HUES6 (cell line): ENCODE measurements at regions not wholly inside any gene's neighbourhood (a gene's known extent, or its start where the extent isn't known, plus 50 kb on each side); places are given as distances from the start of the nearest gene placed in this dataset.
"Not testable (repeated sequence)": the region's sequence is repeated elsewhere in the genome, so short reads cannot be mapped to it uniquely, and the experiment has no call there.

Experiments used
- H3K27ac ChIP-seq: 2 replicates; pipeline ENCODE4 v1.7.0; 2013; ENCODE audit warnings: low read depth, mild to moderate bottlenecking, low read length, inconsistent platforms
- H3K27me3 ChIP-seq: 2 replicates; pipeline ENCODE4 v1.6.1; 2013; ENCODE audit warnings: low read length; ENCODE audit not compliant: control insufficient read depth, insufficient read depth
- H3K36me3 ChIP-seq: 2 replicates; pipeline ENCODE4 v1.6.1; 2013; ENCODE audit warnings: low read length; ENCODE audit not compliant: control insufficient read depth, insufficient read depth
- H3K4me1 ChIP-seq: 2 replicates; pipeline ENCODE4 v1.6.1; 2013; ENCODE audit warnings: low read length; ENCODE audit not compliant: control insufficient read depth, insufficient read depth
- H3K4me3 ChIP-seq: 2 replicates; pipeline ENCODE4 v1.5.1; 2013; ENCODE audit warnings: low read depth, low read length
- H3K9ac ChIP-seq: one replicate; pipeline ENCODE4 v1.6.1; 2013; ENCODE audit warnings: mild to moderate bottlenecking, low read length
- H3K9me3 ChIP-seq: 2 replicates; pipeline ENCODE4 v1.6.1; 2013; ENCODE audit warnings: low read depth, low read length; ENCODE audit not compliant: control insufficient read depth, insufficient read depth

DNA sequence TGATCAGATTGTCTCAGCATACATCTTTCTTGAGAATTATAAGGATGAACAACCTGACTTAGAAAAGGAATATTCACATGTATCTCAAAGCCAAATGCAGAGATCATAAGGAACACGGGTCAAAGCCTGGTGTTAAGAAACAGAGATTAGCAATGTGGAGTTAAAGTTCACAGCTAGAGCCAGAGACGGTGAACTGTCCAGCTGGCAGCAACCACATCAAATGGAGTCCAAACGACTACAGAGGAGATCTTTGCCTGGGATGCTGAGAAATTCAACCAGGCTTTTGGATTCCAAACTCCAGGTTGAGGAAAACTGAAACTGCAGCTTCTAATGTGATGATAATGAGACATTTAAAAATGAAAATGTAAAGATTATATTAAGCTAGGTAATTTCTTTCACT is 939.9 kb upstream of the NXPH2 start:
- H3K27ac ChIP-seq = no peak overlapping the region
- H3K4me1 ChIP-seq = peaks cover 40% of the 10 kb centered on the region

DNA sequence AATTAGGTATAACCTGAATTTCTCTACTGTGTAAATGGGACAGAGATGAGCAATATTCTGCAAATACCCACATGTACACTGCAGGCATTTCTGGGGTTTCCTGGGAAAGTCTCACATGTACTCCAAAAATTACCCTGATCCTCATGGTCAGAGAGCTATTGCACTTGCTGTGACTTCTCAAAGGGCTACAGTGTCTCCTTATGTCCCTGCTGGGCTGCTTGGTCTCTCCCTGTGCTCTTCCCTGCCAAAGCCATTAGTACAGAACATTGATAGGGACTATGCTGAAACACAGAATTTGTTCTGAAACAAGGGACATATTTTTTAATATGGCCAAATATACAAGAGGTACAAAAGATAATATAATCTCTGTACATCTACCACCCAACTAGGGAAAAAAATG is 924.4 kb upstream of the NXPH2 start:
- H3K9ac ChIP-seq = no peak overlapping the region
- H3K4me1 ChIP-seq = no peaks in the 10 kb centered on the region
- H3K27me3 ChIP-seq = no peaks in the 10 kb centered on the region
- H3K27ac ChIP-seq = no peak overlapping the region
- H3K9me3 ChIP-seq = peaks cover 3% of the 10 kb centered on the region; the same call in 1 of the 2 replicates
- no peaks in the 10 kb centered on the region for H3K36me3 ChIP-seq
- no peak overlapping the region for H3K4me3 ChIP-seq

More for the DNA sequence above, 939.9 kb upstream of the NXPH2 start:
- no peaks in the 10 kb centered on the region; the same call in 1 of the 2 replicates for H3K27me3 ChIP-seq
- no peaks in the 10 kb centered on the region for H3K9me3 ChIP-seq
- H3K9ac ChIP-seq = no peak overlapping the region
- no peak overlapping the region for H3K4me3 ChIP-seq
- H3K36me3 ChIP-seq = no peaks in the 10 kb centered on the region

DNA sequence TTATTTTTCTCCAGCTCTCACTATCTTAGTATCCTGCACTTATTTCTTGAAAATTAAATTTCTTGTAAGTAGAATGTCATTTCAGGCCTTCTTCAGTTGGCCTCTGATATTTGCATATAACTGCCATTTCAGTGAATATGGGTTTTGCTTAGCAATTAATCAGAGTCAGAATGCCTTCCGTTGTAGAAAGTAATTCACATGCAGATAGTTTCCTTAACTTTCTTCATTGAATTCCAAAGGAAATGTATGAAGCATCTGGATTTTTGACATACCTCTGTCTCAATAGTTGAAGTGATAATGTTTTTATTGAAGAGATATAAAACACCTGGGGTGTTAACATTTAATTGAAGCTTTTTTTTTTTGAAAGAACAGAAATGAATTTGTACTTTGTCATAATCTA is 914.1 kb upstream of the NXPH2 start:
- Histone ChIP-seq H3K9ac (no peak overlapping the region), H3K9me3 (no peaks in the 10 kb centered on the region), H3K36me3 (no peaks in the 10 kb centered on the region), H3K4me3 (no peak overlapping the region), H3K4me1 (peaks cover 33% of the 10 kb centered on the region), H3K27me3 (no peaks in the 10 kb centered on the region), H3K27ac (peak overlapping the region; percentile 89)

DNA sequence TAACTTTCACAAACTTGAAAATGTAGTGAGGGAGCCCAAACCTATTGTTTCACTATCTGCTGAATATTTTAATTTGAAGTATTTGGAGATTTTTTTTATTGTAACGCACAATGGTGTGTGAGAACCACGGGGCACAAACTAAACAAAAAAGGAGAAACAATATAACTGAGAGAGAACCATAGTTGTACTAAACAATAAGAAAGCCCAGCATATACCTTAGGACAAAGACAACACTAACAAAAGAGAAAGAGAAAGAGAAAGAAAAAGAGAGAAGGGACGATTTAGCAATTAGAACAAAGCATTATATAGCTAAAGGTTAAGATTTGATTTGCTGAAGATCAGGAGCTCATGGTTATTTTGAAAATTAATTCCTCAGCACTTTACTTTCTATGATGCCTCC is 906.0 kb upstream of the NXPH2 start:
- Histone ChIP-seq H3K36me3 (no peaks in the 10 kb centered on the region), H3K9ac (no peak overlapping the region), H3K9me3 (no peaks in the 10 kb centered on the region), H3K27ac (no peak overlapping the region), H3K4me1 (peaks cover 26% of the 10 kb centered on the region), H3K27me3 (no peaks in the 10 kb centered on the region), H3K4me3 (no peak overlapping the region)

DNA sequence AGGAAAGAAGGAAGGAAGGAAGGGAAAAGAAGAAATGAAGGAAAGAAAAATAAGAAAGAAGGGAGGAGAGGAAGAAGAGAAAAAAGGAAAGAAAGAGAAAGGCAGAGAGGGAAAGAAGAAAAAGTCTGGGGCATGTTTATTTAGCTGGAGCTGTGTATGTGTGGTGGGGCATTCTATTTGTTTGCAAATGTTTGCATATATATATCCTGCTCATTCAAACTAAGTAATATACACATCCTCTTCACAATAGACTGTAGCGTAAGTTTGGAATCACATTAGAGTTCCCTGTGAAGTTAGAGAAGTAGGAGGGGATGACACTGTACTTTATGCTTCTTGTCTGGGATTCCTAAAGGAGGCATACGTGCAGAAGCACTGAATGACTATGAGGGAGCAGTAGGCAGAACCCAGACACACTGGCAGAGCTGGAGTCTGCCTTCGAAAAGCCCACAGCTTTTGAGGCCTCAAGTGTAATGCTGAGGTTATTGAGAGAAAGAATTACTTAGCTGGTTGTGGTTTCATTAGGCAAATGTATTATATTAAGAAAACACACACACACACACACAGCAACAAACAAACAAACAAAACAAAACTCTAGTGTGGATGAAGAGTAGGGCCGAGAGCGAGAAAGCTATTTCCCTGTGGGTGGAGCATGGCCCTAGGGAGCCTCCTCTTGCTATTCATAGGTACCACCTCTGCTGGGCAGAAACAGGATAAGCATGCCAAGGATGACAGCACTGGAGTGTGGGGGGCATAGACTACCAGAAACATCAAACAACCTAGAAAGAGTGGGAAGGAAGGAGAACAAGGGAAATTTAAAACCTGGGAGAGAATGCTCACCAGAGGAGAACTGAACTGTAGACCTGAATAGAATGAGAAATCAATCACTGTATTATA is 905.1 kb upstream of the NXPH2 start:
- Histone ChIP-seq H3K9ac (no peak overlapping the region), H3K27me3 (no peaks in the 10 kb centered on the region), H3K9me3 (no peaks in the 10 kb centered on the region), H3K36me3 (no peaks in the 10 kb centered on the region), H3K4me1 (peaks cover 20% of the 10 kb centered on the region), H3K4me3 (no peak overlapping the region), H3K27ac (no peak overlapping the region)

DNA sequence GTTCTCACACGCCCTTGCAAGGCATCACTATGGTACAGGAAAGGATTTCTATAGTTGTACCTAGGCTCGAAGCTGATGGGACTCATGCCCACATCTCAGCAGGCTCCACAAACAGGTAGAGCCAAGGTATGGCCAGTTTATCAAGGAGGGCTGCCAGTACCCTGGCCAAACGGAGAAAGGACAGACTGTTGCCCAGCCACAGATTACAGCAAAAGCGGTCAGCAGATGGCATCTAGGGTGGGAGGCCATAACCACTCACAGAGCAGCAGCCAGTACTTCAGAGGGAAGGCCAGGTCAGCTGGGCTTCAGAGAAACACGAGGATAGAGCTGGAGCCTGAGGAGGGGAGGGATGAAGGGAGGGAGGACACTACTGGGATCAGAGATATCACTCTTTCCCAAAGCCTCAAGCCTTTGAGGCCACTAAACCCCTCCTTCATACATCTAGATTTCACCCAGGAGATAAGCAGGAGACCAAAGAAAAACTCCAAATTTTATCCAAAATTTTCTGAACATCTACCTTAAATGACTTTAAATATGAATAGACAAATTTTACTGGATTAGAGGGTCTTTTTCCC is 904.2 kb upstream of the NXPH2 start:
- H3K27ac ChIP-seq = no peak overlapping the region
- no peak overlapping the region for H3K9ac ChIP-seq
- no peak overlapping the region for H3K4me3 ChIP-seq
- no peaks in the 10 kb centered on the region for H3K36me3 ChIP-seq
- peaks cover 18% of the 10 kb centered on the region for H3K4me1 ChIP-seq
- H3K9me3 ChIP-seq = no peaks in the 10 kb centered on the region
- H3K27me3 ChIP-seq = no peaks in the 10 kb centered on the region

DNA sequence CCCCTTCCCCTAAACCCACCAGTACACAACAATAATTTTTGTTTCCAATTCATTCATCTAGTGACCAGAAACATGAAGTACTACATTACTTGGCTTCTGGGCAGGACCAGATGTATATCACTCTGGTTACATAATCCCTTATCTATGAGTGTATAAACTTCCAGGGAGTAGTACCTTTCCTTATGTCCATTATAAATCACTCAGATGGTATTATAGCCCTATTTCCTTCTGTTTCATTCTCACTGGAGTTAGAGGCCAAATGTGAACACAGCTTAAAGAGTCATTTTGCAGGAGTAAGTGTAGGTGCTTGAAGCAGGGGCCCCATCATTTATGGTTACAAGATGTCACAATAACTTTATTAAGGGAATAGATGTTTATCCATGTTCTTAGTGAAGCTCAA is 894.4 kb upstream of the NXPH2 start:
- H3K4me3 ChIP-seq = no peak overlapping the region
- H3K4me1 ChIP-seq = no peaks in the 10 kb centered on the region
- H3K27ac ChIP-seq = no peak overlapping the region
- peaks cover 5% of the 10 kb centered on the region; the same call in 1 of the 2 replicates for H3K9me3 ChIP-seq
- no peaks in the 10 kb centered on the region for H3K36me3 ChIP-seq
- H3K27me3 ChIP-seq = no peaks in the 10 kb centered on the region
- H3K9ac ChIP-seq = no peak overlapping the region

DNA sequence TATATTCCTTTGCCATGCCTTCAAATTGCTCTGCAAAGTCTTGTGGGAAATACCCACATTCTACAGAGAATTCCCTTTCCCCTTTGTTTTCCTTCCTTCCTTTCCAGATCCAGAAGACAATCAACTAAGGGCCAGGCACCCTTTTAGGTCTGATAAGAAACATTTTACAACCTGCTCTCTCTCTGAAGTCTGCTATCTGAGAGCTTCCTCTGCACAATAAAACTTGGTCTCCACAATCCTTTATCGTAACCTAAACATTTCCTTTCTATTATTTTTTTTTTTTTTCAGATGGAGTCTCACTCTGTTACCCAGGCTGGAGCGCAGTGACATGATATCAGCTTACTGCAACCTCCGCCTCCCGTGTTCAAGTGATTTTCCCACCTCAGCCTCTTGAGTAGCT is 893.3 kb upstream of the NXPH2 start:
- H3K36me3 ChIP-seq, H3K9ac ChIP-seq, H3K9me3 ChIP-seq, H3K4me3 ChIP-seq, H3K27ac ChIP-seq, H3K4me1 ChIP-seq, H3K27me3 ChIP-seq: not testable (repeated sequence)

DNA sequence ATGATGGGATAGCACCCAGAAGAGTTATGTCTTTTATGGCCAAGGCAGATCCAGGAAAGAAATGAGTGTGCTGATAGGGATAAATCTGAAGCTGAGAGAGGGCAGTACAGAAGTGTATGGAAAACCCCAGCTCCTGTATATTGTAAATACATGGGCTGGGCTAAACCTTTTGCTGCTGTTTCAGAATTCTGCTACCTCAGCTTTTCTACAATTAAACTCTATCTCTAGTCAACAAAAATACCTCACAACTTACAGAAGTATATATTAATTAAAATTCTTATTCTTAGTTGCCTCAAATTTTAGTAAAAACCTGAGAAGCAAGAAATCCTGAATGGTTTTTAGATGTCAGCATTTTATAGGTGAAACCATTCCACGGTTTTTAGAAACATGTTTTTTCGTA is 889.5 kb upstream of the NXPH2 start:
- no peak overlapping the region for H3K4me3 ChIP-seq
- H3K27ac ChIP-seq = no peak overlapping the region
- H3K9me3 ChIP-seq = peaks cover 5% of the 10 kb centered on the region; the same call in 1 of the 2 replicates
- H3K4me1 ChIP-seq = no peaks in the 10 kb centered on the region
- H3K27me3 ChIP-seq = no peaks in the 10 kb centered on the region
- H3K36me3 ChIP-seq = no peaks in the 10 kb centered on the region
- no peak overlapping the region for H3K9ac ChIP-seq

DNA sequence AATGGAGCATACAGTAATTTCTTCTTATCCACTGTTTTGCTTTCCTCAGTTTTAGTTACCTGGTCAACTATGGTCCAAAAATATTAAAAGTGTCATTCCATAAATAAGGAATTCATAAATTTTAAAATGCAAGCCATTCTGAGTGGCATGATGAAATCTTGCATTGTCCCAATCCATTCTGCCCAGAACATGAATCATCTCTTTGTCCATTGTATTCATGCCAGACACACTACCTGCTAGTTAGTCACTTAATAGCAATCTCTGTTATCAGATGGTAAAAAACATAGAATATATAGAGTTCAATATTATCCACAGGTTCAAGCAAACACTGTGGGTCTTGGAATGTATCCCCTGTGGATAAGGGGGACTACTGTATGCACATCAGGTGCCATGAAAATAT is 872.2 kb upstream of the NXPH2 start:
- Histone ChIP-seq H3K4me3 (no peak overlapping the region), H3K4me1 (no peaks in the 10 kb centered on the region), H3K36me3 (no peaks in the 10 kb centered on the region), H3K27ac (no peak overlapping the region), H3K9ac (no peak overlapping the region), H3K9me3 (peaks cover 8% of the 10 kb centered on the region; the same call in 1 of the 2 replicates), H3K27me3 (no peaks in the 10 kb centered on the region)

DNA sequence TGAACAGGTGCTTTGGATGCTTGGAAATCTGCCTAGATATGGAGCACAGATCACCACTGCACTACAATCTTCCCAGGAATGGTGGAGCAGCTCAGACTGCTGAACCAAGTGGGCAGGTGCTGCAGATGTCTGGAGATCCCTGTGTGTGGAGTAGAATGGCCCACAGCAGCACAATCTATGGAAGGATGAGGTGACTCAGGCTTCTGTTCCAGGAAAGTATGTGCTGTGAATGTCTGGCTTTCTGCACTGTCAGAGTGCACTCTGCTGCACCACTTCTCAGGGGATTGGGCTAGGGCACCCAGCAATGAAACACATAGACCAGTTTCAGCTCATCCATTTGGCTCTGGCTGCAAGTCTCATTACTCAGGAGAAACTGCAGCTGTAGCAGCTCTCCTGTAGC is 865.4 kb upstream of the NXPH2 start:
- H3K36me3 ChIP-seq = no peaks in the 10 kb centered on the region
- H3K9me3 ChIP-seq = peaks cover 17% of the 10 kb centered on the region; the same call in 1 of the 2 replicates
- no peak overlapping the region for H3K4me3 ChIP-seq
- H3K4me1 ChIP-seq = no peaks in the 10 kb centered on the region
- no peaks in the 10 kb centered on the region for H3K27me3 ChIP-seq
- no peak overlapping the region for H3K27ac ChIP-seq
- H3K9ac ChIP-seq = no peak overlapping the region
